IPS DF 4.7 (cell line): ENCODE measurements at regions not wholly inside any gene's neighbourhood (a gene's known extent, or its start where the extent isn't known, plus 50 kb on each side); places are given as distances from the start of the nearest gene placed in this dataset.

Source experiments
- DNase-seq: peaks from one replicate; pipeline ENCODE4 v3.0.0-alpha.2; 2013; ENCODE audit warnings: low spot score; ENCODE audit errors: extremely low read depth

GRCh38 chr10:44180321-44181168 lies 204.4 kb downstream of the CXCL12 start:
- no peak for DNase-seq

GRCh38 chr10:44178856-44179255 lies 206.0 kb downstream of the CXCL12 start:
- no peak for DNase-seq

- no peak for DNase-seq
Measured at GRCh38 chr10:44178281-44178680, 206.6 kb downstream of the CXCL12 start.

GRCh38 chr10:44177610-44178009 lies 207.3 kb downstream of the CXCL12 start:
- no peak for DNase-seq

- DNase-seq: no peak
Measured at GRCh38 chr10:44176311-44176710, 208.6 kb downstream of the CXCL12 start.

GRCh38 chr10:44173608-44173894 lies 211.3 kb downstream of the CXCL12 start:
- DNase-seq: no peak

GRCh38 chr10:44172883-44173607 lies 211.9 kb downstream of the CXCL12 start:
- no peak for DNase-seq

- DNase-seq: no peak
Measured at GRCh38 chr10:44171765-44172164, 213.1 kb downstream of the CXCL12 start.

- DNase-seq: no peak
Measured at GRCh38 chr10:44168478-44168877, 216.4 kb downstream of the CXCL12 start.

GRCh38 chr10:44167752-44168151 lies 217.1 kb downstream of the CXCL12 start:
- DNase-seq: no peak

- DNase-seq: no peak
Measured at GRCh38 chr10:44166441-44166840, 218.5 kb downstream of the CXCL12 start.

- no peak for DNase-seq
Measured at GRCh38 chr10:44164251-44164956, 220.5 kb downstream of the CXCL12 start.

- DNase-seq: no peak
Measured at GRCh38 chr10:44161184-44161583, 223.7 kb downstream of the CXCL12 start.

- no peak for DNase-seq
Measured at GRCh38 chr10:44157574-44157973, 227.3 kb downstream of the CXCL12 start.

GRCh38 chr10:44154956-44155355 lies 229.9 kb downstream of the CXCL12 start:
- DNase-seq: no peak

- no peak for DNase-seq
Measured at GRCh38 chr10:44153918-44154670, 230.8 kb downstream of the CXCL12 start.

- no peak for DNase-seq
Measured at GRCh38 chr10:44143556-44143955, 241.3 kb downstream of the CXCL12 start.

GRCh38 chr10:44132361-44133289 lies 252.3 kb downstream of the CXCL12 start:
- DNase-seq: no peak

- no peak for DNase-seq
Measured at GRCh38 chr10:44126291-44126717, 258.6 kb downstream of the CXCL12 start.

- DNase-seq: no peak
Measured at GRCh38 chr10:44125879-44126278, 259.0 kb downstream of the CXCL12 start.
